Inferior parietal cortex (tissue), 1 donor: ENCODE measurements at regions not wholly inside any gene's neighbourhood (a gene's known extent, or its start where the extent isn't known, plus 50 kb on each side); places are given as distances from the start of the nearest gene placed in this dataset.

ENCODE experiments used
- DNase-seq: peaks from one replicate; pipeline ENCODE4 v3.0.0-alpha.2; 2016; ENCODE audit errors: extremely low spot score

DNA sequence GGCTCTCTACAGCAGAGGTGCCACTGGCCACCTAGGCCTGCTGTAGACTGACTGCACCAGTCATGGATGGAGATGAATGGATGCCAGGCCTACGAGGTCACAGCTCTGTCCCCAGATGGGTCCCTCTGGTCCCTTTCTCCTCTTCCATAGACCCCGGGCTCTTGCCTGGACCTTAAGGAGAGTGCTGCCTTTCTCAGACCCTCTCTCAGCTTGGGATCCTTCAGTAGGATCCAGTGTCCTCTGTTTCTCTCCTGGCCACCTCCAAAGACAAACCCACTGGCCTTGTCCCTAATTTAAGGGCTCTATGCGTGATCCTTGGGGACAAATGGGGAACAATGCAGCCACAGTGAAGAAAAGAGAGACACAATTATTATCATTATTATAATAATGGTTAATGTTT lies 189.3 kb upstream of the C16orf82 start:
- DNase-seq = no peak

- DNase-seq = no peak
Observed at GRCh38 chr16:26885674-26886073, 181.1 kb upstream of the C16orf82 start.

GRCh38 chr16:26889740-26890139 lies 177.0 kb upstream of the C16orf82 start:
- no peak for DNase-seq

DNA sequence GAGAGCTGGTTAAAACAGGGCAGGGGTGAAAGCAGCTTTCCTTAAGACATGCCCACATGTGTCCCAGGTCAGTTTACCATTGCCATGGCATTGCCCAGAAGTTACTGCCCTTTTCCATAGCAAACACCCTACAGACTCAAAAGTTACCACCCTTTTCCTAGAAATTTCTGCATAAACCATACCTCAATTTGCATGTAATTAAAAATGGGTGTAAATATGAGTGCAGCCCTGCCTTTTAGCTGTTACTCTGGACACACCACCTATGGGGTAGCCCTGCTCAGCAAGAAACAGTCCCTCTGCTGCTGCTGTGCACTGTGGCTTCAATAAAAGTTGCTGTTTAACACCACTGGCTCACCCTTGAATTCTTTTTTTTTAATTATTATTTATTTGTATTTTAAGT lies 168.5 kb upstream of the C16orf82 start:
- DNase-seq = no peak

DNA sequence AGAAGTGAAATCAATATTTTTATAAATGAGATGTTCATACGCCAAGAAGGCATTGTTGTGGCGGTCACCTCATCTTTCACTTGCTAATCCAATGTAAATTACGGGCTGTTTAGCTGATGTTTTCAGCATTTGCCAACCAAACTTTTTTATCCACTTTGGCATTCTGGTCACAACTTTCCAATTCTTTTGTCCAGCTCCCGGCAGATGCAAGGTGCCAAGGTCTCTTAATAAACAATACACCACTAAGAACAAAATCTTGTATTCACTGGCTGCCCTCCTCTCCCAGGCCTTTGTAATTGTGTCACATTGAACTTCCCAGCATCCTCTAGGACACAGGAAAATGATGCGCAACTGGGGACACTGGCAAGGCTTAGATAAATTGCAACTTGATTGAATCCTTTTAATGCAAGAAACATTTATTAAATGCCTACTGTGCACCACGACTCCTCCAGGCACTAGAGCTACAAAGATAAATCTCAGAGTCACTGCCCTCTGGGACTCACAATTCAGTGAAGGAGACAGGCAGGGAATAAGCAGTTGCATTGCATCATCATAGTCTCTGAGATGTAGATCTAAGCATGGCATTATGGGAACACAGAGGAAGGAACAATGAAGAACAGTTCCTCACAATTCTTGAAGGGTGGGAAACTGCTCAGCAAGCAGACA lies 165.4 kb upstream of the C16orf82 start:
- DNase-seq = no peak

GRCh38 chr16:26901983-26902382 lies 164.7 kb upstream of the C16orf82 start:
- no peak for DNase-seq

GRCh38 chr16:26905336-26905735 lies 161.4 kb upstream of the C16orf82 start:
- peak; percentile 23 for DNase-seq

DNA sequence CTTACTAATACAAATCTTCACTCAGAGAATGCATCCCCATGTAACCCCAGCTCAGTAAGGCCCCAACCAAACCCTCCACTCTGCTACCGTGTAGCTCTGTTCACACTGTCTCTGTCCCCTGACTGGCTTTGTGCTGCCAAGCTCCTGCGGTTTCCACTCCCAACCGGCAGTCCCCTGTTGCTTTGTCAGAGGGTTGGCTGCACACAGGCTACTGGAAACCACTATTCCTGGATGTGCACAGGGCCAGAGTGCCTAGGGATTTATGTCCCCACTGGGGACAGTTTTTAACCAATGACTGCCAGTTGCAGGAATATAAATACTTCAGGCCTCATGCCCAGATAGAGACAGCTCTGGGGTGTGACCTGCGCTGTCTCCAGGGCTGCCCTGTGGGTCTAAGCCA lies 157.1 kb upstream of the C16orf82 start:
- no peak for DNase-seq

- no peak for DNase-seq
Observed at GRCh38 chr16:26911436-26911835, 155.3 kb upstream of the C16orf82 start.

GRCh38 chr16:26913851-26914250 lies 152.9 kb upstream of the C16orf82 start:
- peak; percentile 7 for DNase-seq

DNA sequence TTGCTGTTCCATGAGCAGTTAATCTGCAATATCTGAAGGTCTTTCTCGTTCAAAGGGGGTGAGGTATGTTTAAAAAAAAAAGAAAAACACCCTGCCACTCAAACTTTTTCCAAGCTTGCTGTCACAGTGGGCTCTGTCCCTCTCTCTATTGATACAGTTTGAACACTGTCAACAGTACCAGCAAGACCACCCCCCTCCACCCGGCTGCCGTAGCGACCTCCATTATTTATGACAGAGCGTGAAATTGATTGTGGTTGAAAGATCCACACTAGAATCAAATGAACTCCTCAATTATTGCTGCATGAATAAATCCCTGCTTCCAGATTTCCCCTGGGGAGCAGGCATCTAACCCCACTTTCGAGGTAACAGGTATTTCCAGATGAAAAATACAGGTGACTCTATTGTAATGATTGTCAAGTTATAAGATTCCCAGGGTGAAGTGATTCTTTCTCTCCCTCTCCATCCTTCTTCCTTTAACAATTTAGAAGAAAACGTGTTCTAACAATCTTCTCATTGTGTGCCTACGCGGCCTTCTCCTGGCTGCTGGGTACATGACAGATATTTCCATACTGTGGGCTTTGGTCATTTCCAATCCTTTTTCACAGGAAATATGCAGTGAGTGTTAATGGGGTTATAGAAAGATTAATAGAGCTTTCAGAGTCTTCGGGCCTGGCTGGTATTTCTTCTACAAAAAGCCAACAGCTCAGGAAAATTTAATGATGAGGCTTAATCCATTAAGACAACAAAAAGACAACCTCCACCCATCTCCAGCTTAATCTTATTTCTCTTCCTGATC lies 135.7 kb upstream of the C16orf82 start:
- DNase-seq = no peak

- no peak for DNase-seq
Observed at GRCh38 chr16:26950636-26951035, 116.1 kb upstream of the C16orf82 start.

GRCh38 chr16:26951950-26952349 lies 114.8 kb upstream of the C16orf82 start:
- DNase-seq = no peak

- no peak for DNase-seq
Observed at GRCh38 chr16:26952411-26952810, 114.3 kb upstream of the C16orf82 start.

GRCh38 chr16:26957283-26957859 lies 109.4 kb upstream of the C16orf82 start:
- DNase-seq = no peak

- DNase-seq = no peak
Observed at GRCh38 chr16:26959416-26960009, 107.2 kb upstream of the C16orf82 start.

GRCh38 chr16:26961459-26961858 lies 105.3 kb upstream of the C16orf82 start:
- no peak for DNase-seq

DNA sequence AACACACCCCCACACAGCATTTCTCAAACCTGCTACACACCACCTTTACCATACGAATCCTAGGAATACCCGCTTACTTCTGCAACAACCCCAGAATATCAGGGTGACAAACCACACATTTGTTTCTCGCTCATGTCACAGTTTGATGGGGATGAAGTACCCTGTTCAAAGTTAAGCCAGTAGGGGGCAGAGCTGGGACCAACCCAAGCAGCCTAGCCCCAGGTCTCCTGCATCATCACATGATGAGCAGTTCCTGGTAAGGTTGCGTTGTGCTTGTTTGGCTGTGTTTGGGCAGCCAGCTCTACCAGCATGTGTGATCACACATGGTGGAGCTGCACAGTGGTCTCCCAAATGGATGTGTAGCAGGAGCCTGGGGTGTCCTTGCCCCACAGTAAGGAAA lies 103.6 kb upstream of the C16orf82 start:
- no peak for DNase-seq

- no peak for DNase-seq
Observed at GRCh38 chr16:26969589-26970231, 97.0 kb upstream of the C16orf82 start.

DNA sequence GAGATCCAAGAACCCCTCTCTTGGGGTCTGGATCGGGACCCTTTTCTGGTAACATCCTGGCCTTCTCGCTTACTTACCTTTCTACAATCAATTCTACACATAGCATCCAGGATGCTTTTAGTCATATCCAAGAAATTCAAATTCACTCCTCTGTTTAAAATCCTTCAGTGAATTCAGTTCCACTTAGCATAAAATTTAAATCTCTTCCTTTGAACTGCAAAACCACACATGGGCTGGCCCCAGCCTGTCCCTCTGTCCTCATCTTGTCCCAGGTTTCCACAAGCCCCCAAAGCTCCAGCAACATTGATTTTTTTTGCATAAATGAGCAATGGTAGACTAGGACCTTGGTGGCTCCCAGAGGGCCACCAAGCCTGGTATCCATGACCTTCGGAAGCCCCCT lies 96.4 kb upstream of the C16orf82 start:
- DNase-seq = no peak

- no peak for DNase-seq
Observed at GRCh38 chr16:26976873-26977272, 89.9 kb upstream of the C16orf82 start.

- DNase-seq = no peak
Observed at GRCh38 chr16:26981266-26981938, 85.3 kb upstream of the C16orf82 start.
